Motor neuron (in vitro differentiated cells): ENCODE measurements at regions not wholly inside any gene's neighbourhood (a gene's known extent, or its start where the extent isn't known, plus 50 kb on each side); places are given as distances from the start of the nearest gene placed in this dataset.

Experiments
- ATAC-seq, 8 experiments: fragments of 200-7000 bp; cut with Tn5 transposase; replicated peaks in 6 of 8; 2 replicates each; pipeline ENCODE4 v1.8.0; 2021; ENCODE audit warnings: mild to moderate bottlenecking in 8 of 8, moderate library complexity in 8 of 8
- H3K27ac ChIP-seq, 2 donors: fragments of 250-450 bp; sonication (Bioruptor Pico); 2 replicates each; pipeline ENCODE4 v1.9.0; 2021; ENCODE audit warnings: antibody characterized with exemption in 2 of 2, mild to moderate bottlenecking in 2 of 2, moderate library complexity in 1 of 2
- H3K4me1 ChIP-seq, 2 donors: fragments of 250-450 bp; sonication (Bioruptor Pico); replicated peaks in 1 of 2; 2 replicates each; pipeline ENCODE4 v1.6.1; 2021; ENCODE audit warnings: antibody characterized with exemption in 2 of 2, mild to moderate bottlenecking in 2 of 2, moderate library complexity in 1 of 2
- H3K4me3 ChIP-seq, 5 donors: fragments of 250-450 bp; sonication (Bioruptor Pico); 2 replicates each; pipeline ENCODE4 v1.9.0; 2021; ENCODE audit warnings: antibody characterized with exemption in 5 of 5, mild to moderate bottlenecking in 5 of 5, moderate library complexity in 4 of 5
- WGBS, 10 experiments: fragments of 450-650 bp; shearing (Covaris generic); methylation state at CpG; one replicate each; pipeline ENCODE4 v1.0.0; 2022; 5-methylcytosine and 5-hydroxymethylcytosine counted together
- in situ Hi-C, 9 experiments: fragments of 400-800 bp; cut with MboI; loops; one replicate each; pipeline ENCODE4 v1.15.0; 2021; ENCODE audit warnings: low sequenced_read_pairs in 9 of 9, low pct_unique_long_range_greater_than_20kb in 2 of 9; ENCODE audit not compliant: unreplicated experiment in 9 of 9

GRCh38 chr10:83104616-83105015, 1034.7 kb upstream of the GHITM start:
- in situ Hi-C loops, result no loop called here
- Histone ChIP-seq H3K27ac (no peak overlapping the region), H3K4me3 (no peak overlapping the region), H3K4me1 (no peaks in the 10 kb centered on the region)
- 0 to 73% (median 62%) methylated on average over 1 to 3 of the region's 3 CpGs; no CpG with 5 or more reads in 1 of the 10 experiments for WGBS, 10 experiments
- ATAC-seq, result no peak

DNA sequence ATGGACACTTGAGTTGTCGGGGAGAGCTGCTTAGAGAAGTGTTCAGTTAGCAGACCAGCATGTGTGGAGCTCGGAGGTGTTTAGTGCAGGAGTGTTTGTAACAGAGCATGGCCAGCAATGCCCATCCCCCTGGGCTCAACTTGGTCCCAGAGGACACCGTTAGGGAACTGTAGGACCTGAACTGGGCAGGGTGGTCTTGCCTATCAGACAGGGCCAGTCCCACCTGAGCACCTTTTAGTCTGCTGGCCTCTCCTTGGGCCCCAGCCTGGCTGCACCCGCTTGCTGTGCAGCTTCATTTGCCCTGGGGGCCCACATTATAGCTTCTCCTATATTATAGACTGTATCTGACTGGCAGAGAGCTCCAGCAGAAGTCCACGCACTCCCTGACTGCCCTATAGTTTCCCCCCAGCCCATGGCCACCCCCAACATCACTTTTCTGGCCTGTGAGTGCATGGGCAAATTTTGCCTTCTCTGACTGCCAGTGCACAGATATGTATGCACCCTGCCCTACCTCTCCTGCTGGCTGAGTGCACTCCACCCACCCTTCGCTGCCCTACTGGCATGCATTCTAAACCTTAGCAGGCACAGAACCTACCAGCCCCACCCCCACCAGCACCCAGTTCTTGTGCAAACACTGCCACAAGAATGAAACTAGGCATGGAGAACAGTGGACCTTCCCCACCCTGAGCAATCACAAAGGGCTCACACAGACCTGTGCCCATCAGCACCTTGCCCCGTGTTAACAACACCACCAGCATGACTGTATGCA, 1030.6 kb upstream of the GHITM start:
- in situ Hi-C loops, result no loop called here
- H3K27ac ChIP-seq, result no peak overlapping the region
- H3K4me1 ChIP-seq, result no peaks in the 10 kb centered on the region
- no peak for ATAC-seq
- H3K4me3 ChIP-seq, result no peak overlapping the region
- WGBS, 10 experiments, result 20 to 100% (median 75%) methylated on average over 1 to 5 of the region's 7 CpGs; no CpG with 5 or more reads in 4 of the 10 experiments

DNA sequence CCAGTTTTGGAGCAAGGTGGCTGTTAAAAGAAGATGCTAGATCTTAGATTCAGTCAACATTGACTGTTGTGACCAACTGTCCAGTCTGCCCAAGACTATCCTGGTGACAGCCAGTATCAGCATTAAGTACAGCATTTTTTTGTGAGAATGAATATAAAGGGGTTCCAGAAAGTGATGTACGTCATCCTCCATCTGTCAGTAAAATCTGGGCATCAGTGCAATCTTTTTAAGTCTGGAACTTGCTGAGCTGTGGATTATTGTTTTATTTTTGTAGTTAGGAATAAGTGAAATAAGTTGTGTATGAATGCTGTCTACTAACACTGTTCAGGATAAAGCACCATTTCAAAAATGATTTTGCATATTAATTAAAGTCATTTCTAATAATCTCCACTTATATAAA, 1020.0 kb upstream of the GHITM start:
- 0 to 100% (median 100%) methylated on average over 1 of the region's 1 CpG; no CpG with 5 or more reads in 5 of the 10 experiments for WGBS, 10 experiments
- H3K4me1 ChIP-seq, result no peaks in the 10 kb centered on the region
- no peak overlapping the region for H3K4me3 ChIP-seq
- in situ Hi-C loops, result no loop called here
- H3K27ac ChIP-seq, result no peak overlapping the region
- ATAC-seq, result no peak

DNA sequence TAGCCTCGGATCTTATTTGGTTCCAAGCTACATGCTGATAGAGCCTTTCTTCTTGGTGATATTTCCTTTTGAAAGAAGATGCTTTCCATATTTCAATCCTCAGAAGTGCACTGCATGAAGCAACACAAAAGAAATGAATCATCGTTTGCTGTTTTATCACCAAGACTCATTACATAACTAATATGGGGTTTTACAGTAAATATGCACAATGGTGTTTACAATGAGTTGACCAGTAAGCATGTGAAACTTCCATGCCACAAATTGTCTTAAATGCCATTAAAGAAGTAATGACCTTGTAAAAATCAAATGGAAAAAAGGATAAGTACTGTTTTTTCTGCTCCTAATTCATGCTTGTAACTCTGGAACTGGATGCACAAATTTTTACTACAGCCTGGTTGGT, 1017.0 kb upstream of the GHITM start:
- WGBS, 10 experiments, result 0 to 89% (median 55%) methylated on average over 1 to 2 of the region's 2 CpGs; no CpG with 5 or more reads in 2 of the 10 experiments
- H3K4me1 ChIP-seq, result no peaks in the 10 kb centered on the region
- ATAC-seq, result peak in 1 of 8 experiments; percentile 16
- H3K27ac ChIP-seq, result no peak overlapping the region
- H3K4me3 ChIP-seq, result no peak overlapping the region
- in situ Hi-C loops, result no loop called here

GRCh38 chr10:83127942-83128575, 1011.2 kb upstream of the GHITM start:
- H3K27ac ChIP-seq, result no peak overlapping the region
- WGBS, 10 experiments, result 34 to 100% (median 72%) methylated on average over 2 to 6 of the region's 6 CpGs
- ATAC-seq, result no peak
- in situ Hi-C loops, result no loop called here
- H3K4me3 ChIP-seq, result no peak overlapping the region
- no peaks in the 10 kb centered on the region for H3K4me1 ChIP-seq

GRCh38 chr10:83140811-83141210, 998.5 kb upstream of the GHITM start:
- H3K27ac ChIP-seq, result no peak overlapping the region
- no peak overlapping the region for H3K4me3 ChIP-seq
- ATAC-seq, result no peak
- no peaks in the 10 kb centered on the region for H3K4me1 ChIP-seq
- 0 to 100% (median 40%) methylated on average over 1 of the region's 1 CpG; no CpG with 5 or more reads in 2 of the 10 experiments for WGBS, 10 experiments
- in situ Hi-C loops, result no loop called here

GRCh38 chr10:83142074-83142563, 997.2 kb upstream of the GHITM start:
- WGBS, 10 experiments, result 68 to 100% (median 94%) methylated on average over 1 to 2 of the region's 3 CpGs; no CpG with 5 or more reads in 4 of the 10 experiments
- Histone ChIP-seq H3K27ac (no peak overlapping the region), H3K4me1 (no peaks in the 10 kb centered on the region), H3K4me3 (no peak overlapping the region)
- in situ Hi-C loops, result no loop called here
- no peak for ATAC-seq

DNA sequence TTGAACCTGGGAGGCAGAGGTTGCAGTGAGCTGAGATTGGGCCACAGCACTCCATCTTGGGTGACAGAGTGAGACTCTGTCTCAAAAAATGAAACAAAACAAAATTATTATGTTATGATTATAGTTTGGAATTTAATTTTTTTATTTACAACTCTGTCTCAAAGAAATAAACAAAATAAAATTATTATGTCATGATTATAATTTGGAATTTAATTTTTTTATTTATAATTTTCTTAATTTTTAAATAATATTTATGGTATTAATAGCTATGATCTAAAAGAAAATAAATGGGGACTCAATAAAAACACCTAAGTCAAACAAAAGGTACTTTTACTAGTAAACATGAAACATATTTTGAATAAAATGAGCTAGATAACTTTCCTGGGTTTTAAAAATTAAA, 994.8 kb upstream of the GHITM start:
- Histone ChIP-seq H3K4me3 (no peak overlapping the region), H3K27ac (no peak overlapping the region), H3K4me1 (no peaks in the 10 kb centered on the region)
- in situ Hi-C loops, result no loop called here
- no peak for ATAC-seq

GRCh38 chr10:83153714-83154113, 985.6 kb upstream of the GHITM start:
- WGBS, 10 experiments, result 14 to 100% (median 80%) methylated on average over 1 to 7 of the region's 10 CpGs; no CpG with 5 or more reads in 5 of the 10 experiments
- Histone ChIP-seq H3K4me3 (no peak overlapping the region), H3K27ac (no peak overlapping the region), H3K4me1 (no peaks in the 10 kb centered on the region)
- in situ Hi-C loops, result no loop called here
- no peak for ATAC-seq

DNA sequence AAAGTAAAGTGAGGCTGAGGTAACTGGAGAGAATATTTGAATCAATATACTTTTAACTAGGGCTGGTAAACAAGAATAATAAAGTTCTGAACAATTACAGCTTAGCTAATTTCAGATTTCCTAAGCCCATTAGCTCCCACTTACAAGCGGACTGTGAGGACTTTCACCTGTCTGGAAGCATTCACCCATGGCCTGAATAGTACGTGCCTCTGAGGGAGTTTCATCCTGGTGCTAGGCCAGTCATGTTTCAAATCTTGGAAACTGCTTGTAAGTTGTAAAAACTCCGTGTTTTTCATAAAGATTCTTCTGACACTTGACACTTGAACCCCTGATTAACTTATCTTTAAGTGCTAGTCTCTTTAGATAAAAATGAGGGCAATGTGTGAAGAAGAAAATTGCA, 975.2 kb upstream of the GHITM start:
- WGBS, 10 experiments, result 0 to 100% (median 55%) methylated on average over 1 to 3 of the region's 3 CpGs; no CpG with 5 or more reads in 2 of the 10 experiments

DNA sequence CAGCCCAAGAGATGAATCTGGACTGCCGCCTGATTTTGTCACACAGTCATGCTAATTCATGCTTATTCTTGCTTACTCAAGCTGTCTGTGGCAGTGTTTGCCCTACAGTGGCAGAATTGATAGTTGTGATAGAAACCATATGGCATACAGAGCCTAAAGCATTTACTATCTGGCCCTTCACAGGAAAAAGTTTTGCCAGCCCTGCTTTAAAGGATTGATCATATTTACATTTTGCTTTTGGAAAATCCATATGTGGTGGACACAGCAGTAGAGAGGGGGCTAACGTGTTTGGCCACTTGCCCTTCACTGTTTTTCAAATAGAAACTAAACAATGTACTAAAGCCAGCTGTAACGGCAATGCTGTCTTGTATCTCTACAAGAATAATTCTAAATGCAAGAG, 974.0 kb upstream of the GHITM start:
- 0 to 54% (median 27%) methylated on average over 1 to 3 of the region's 3 CpGs; no CpG with 5 or more reads in 1 of the 10 experiments for WGBS, 10 experiments
- ATAC-seq, result peak in 2 of 8 experiments; percentile 35 to 57
- Histone ChIP-seq H3K4me1 (peaks cover 0 to 2% of the 10 kb centered on the region in 2 donors), H3K27ac (no peak overlapping the region), H3K4me3 (no peak overlapping the region)
- in situ Hi-C loops, result no loop called here

More for the DNA sequence above, 975.2 kb upstream of the GHITM start:
- Histone ChIP-seq H3K4me3 (no peak overlapping the region), H3K4me1 (peaks cover 0 to 2% of the 10 kb centered on the region in 2 donors), H3K27ac (no peak overlapping the region)
- peak in 1 of 8 experiments; percentile 39 for ATAC-seq
- in situ Hi-C loops, result no loop called here

DNA sequence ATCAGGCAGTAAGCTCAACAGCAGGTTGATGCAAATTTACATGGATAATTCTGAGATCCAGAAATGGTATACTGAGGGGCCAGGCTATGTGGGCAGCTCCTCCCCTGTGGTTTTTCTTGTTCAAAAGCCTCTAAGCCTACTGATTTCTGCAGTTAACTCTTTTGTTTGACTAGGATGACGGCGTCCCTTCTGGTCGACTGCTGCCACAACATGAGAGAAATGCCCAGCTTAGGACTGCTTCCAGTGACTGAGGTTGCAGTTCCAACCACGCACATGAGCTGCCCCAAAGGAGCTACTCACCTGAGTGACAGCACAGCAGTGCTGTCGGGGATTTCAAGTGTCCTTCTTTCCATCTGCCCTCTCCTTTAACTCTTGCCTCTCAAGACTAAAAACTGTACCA, 973.0 kb upstream of the GHITM start:
- WGBS, 10 experiments, result 0 to 80% (median 41%) methylated on average over 1 to 5 of the region's 5 CpGs; no CpG with 5 or more reads in 2 of the 10 experiments
- peak in 5 of 8 experiments; percentile 67 to 84 (median 72) for ATAC-seq
- in situ Hi-C loops, result no loop called here

DNA sequence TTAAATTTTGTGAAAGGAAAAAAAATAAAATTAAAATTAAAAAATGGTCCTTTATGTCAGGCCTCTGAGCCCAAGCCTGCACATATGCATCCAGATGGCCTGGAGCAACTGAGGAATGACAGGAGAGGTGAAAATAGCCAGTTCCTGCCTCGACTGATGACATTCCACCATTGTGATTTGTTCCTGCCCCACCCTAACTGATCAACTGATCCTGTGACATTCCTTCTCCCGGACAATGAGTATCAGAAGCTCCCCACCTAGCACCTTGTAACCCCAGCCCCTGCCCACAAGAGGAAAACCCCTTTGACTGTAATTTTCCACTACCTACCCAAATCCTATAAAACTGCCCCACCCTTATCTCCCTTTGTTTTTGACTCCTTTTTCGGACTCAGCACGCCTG, 972.2 kb upstream of the GHITM start:
- H3K4me1 ChIP-seq, result peaks cover 0 to 2% of the 10 kb centered on the region in 2 donors
- ATAC-seq, result no peak
- no peak overlapping the region for H3K4me3 ChIP-seq
- 20 to 94% (median 69%) methylated on average over 1 to 4 of the region's 4 CpGs; no CpG with 5 or more reads in 4 of the 10 experiments for WGBS, 10 experiments
- no peak overlapping the region for H3K27ac ChIP-seq
- in situ Hi-C loops, result no loop called here

More for the DNA sequence above, 973.0 kb upstream of the GHITM start:
- Histone ChIP-seq H3K4me3 (no peak overlapping the region), H3K4me1 (peaks cover 0 to 2% of the 10 kb centered on the region in 2 donors), H3K27ac (no peak overlapping the region)
